SK-N-DZ (cell line): ENCODE measurements at regions not wholly inside any gene's neighbourhood (a gene's known extent, or its start where the extent isn't known, plus 50 kb on each side); places are given as distances from the start of the nearest gene placed in this dataset.

Experiments
- DNase-seq: peaks from one replicate; pipeline ENCODE4 v3.0.0-alpha.2; 2015; ENCODE audit warnings: low spot score

- DNase-seq = no peak
Observed at GRCh38 chr7:85586091-85586490, 399.2 kb upstream of the SEMA3D start.

- peak; percentile 93 for DNase-seq
Observed at GRCh38 chr7:85583131-85583953, 396.5 kb upstream of the SEMA3D start.

- DNase-seq = no peak
Observed at GRCh38 chr7:85573844-85574243, 387.0 kb upstream of the SEMA3D start.

GRCh38 chr7:85573346-85573745 is 386.5 kb upstream of the SEMA3D start:
- DNase-seq = no peak

GRCh38 chr7:85570898-85571297 is 384.0 kb upstream of the SEMA3D start:
- DNase-seq = no peak

- no peak for DNase-seq
Observed at GRCh38 chr7:85567983-85568382, 381.1 kb upstream of the SEMA3D start.

GRCh38 chr7:85566095-85566794 is 379.4 kb upstream of the SEMA3D start:
- DNase-seq = no peak

GRCh38 chr7:85565276-85565675 is 378.4 kb upstream of the SEMA3D start:
- DNase-seq = no peak

- no peak for DNase-seq
Observed at GRCh38 chr7:85564861-85565260, 378.0 kb upstream of the SEMA3D start.

- DNase-seq = no peak
Observed at GRCh38 chr7:85561706-85562105, 374.9 kb upstream of the SEMA3D start.

GRCh38 chr7:85554236-85555178 is 367.7 kb upstream of the SEMA3D start:
- DNase-seq = peak; percentile 72

GRCh38 chr7:85535974-85536729 is 349.3 kb upstream of the SEMA3D start:
- DNase-seq = no peak

- no peak for DNase-seq
Observed at GRCh38 chr7:85529831-85530230, 343.0 kb upstream of the SEMA3D start.

GRCh38 chr7:85529201-85529600 is 342.3 kb upstream of the SEMA3D start:
- no peak for DNase-seq

- no peak for DNase-seq
Observed at GRCh38 chr7:85528581-85528980, 341.7 kb upstream of the SEMA3D start.

- DNase-seq = no peak
Observed at GRCh38 chr7:85525676-85526075, 338.8 kb upstream of the SEMA3D start.

- DNase-seq = no peak
Observed at GRCh38 chr7:85522070-85522469, 335.2 kb upstream of the SEMA3D start.

- DNase-seq = no peak
Observed at GRCh38 chr7:85521108-85521694, 334.3 kb upstream of the SEMA3D start.

GRCh38 chr7:85520175-85520574 is 333.3 kb upstream of the SEMA3D start:
- no peak for DNase-seq

- no peak for DNase-seq
Observed at GRCh38 chr7:85516675-85517074, 329.8 kb upstream of the SEMA3D start.

- DNase-seq = no peak
Observed at GRCh38 chr7:85512790-85513189, 325.9 kb upstream of the SEMA3D start.
